ENCODE measurements at regions not wholly inside any gene's neighbourhood (a gene's known extent, or its start where the extent isn't known, plus 50 kb on each side); places are given as distances from the start of the nearest gene placed in this dataset.

DNA sequence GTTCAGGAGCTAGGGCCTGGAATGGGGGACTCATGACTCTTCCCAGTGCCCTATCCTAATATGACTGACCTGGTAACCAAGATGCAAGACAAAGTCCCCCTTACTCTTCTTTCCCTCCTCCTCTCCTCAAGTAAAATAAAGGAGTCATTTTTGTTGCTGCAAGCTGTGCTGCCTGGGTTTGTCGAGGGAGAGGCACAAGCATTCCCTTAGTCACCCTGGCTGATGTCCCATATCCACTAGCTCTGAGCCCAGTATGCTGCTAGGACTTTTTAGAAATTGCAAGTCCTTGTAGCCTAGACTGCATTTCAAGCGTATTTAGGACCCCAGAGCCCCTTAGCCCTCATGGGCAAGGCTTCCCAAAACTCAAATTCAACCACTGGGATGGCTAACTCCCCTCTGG lies 338.5 kb upstream of the SETBP1 start:
- TF ChIP-seq, protein P1, sequence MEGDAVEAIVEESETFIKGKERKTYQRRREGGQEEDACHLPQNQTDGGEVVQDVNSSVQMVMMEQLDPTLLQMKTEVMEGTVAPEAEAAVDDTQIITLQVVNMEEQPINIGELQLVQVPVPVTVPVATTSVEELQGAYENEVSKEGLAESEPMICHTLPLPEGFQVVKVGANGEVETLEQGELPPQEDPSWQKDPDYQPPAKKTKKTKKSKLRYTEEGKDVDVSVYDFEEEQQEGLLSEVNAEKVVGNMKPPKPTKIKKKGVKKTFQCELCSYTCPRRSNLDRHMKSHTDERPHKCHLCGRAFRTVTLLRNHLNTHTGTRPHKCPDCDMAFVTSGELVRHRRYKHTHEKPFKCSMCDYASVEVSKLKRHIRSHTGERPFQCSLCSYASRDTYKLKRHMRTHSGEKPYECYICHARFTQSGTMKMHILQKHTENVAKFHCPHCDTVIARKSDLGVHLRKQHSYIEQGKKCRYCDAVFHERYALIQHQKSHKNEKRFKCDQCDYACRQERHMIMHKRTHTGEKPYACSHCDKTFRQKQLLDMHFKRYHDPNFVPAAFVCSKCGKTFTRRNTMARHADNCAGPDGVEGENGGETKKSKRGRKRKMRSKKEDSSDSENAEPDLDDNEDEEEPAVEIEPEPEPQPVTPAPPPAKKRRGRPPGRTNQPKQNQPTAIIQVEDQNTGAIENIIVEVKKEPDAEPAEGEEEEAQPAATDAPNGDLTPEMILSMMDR (IDR thresholded peaks at IDR 0.05), result no peak
- no peak for TF ChIP-seq POLR2A (IDR thresholded peaks at IDR 0.05)
